HG02610 (cell line): ENCODE measurements at regions not wholly inside any gene's neighbourhood (a gene's known extent, or its start where the extent isn't known, plus 50 kb on each side); places are given as distances from the start of the nearest gene placed in this dataset.

Experiments
- ATAC-seq: cut with Tn5 transposase; IDR thresholded peaks from one replicate; pipeline ENCODE4 v1.9.1; 2021; ENCODE audit warnings: mild to moderate bottlenecking, moderate library complexity; ENCODE audit not compliant: unreplicated experiment

GRCh38 chr3:95965704-95966336 lies 848.6 kb upstream of the EPHA6 start:
- ATAC-seq: no peak

GRCh38 chr3:95971573-95971972 lies 842.8 kb upstream of the EPHA6 start:
- ATAC-seq: no peak

GRCh38 chr3:95994338-95994737 lies 820.1 kb upstream of the EPHA6 start:
- ATAC-seq: no peak

- no peak for ATAC-seq
Measured at GRCh38 chr3:96000966-96001365, 813.4 kb upstream of the EPHA6 start.

- ATAC-seq: no peak
Measured at GRCh38 chr3:96007650-96008195, 806.7 kb upstream of the EPHA6 start.

GRCh38 chr3:96012939-96013338 lies 801.5 kb upstream of the EPHA6 start:
- ATAC-seq: no peak

- no peak for ATAC-seq
Measured at GRCh38 chr3:96017556-96017955, 796.8 kb upstream of the EPHA6 start.

GRCh38 chr3:96022676-96023075 lies 791.7 kb upstream of the EPHA6 start:
- ATAC-seq: no peak

GRCh38 chr3:96027718-96028117 lies 786.7 kb upstream of the EPHA6 start:
- no peak for ATAC-seq

- ATAC-seq: no peak
Measured at GRCh38 chr3:96039632-96040031, 774.8 kb upstream of the EPHA6 start.

- ATAC-seq: no peak
Measured at GRCh38 chr3:96059301-96059700, 755.1 kb upstream of the EPHA6 start.

- no peak for ATAC-seq
Measured at GRCh38 chr3:96069065-96069464, 745.3 kb upstream of the EPHA6 start.

- ATAC-seq: no peak
Measured at GRCh38 chr3:96070678-96071077, 743.7 kb upstream of the EPHA6 start.

GRCh38 chr3:96071097-96071496 lies 743.3 kb upstream of the EPHA6 start:
- no peak for ATAC-seq

GRCh38 chr3:96072226-96072625 lies 742.2 kb upstream of the EPHA6 start:
- ATAC-seq: no peak

- no peak for ATAC-seq
Measured at GRCh38 chr3:96083610-96084009, 730.8 kb upstream of the EPHA6 start.

- ATAC-seq: no peak
Measured at GRCh38 chr3:96086018-96086417, 728.4 kb upstream of the EPHA6 start.

- ATAC-seq: no peak
Measured at GRCh38 chr3:96101006-96101560, 713.3 kb upstream of the EPHA6 start.

GRCh38 chr3:96106701-96107100 lies 707.7 kb upstream of the EPHA6 start:
- ATAC-seq: no peak
